ENCODE measurements at regions not wholly inside any gene's neighbourhood (a gene's known extent, or its start where the extent isn't known, plus 50 kb on each side); places are given as distances from the start of the nearest gene placed in this dataset.

GRCh38 chr7:85714043-85714578, 527.3 kb upstream of the SEMA3D start:
- TF ChIP-seq CTCF (IDR thresholded peaks at IDR 0.05): no peak
- Mint-ChIP-seq H3K27ac (ENCODE audit: unreplicated experiment) (no peak overlapping the region), H3K9me3 (ENCODE audit: low read depth) (no peaks in the 10 kb centered on the region), H3K36me3 (ENCODE audit: low read depth) (no peaks in the 10 kb centered on the region), H3K27me3 (ENCODE audit: low read depth) (no peaks in the 10 kb centered on the region), H3K4me3 (ENCODE audit: unreplicated experiment) (no peak overlapping the region), H3K4me1 (ENCODE audit: low read depth) (no peaks in the 10 kb centered on the region)
- no peak for DNase-seq (ENCODE audit: low spot score)

DNA sequence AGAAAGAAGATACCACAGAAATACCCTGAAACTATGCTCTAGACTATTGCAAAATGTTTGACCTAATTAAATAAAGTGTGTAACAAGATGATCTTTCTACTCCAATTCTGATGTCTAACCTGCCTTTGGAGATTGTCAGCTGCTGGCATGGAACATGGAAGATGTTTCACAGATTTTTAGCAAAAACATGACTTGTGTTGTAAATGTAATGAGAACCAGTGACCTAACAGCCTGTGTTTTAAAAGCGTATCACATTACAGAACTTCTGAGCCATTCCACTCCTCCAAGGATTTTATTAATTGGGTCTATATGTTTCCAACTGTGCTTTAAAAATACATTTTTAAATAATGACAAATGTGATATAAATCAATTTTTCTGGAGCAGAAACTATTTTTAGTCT, 526.3 kb upstream of the SEMA3D start:
- H3K27me3 Mint-ChIP-seq (ENCODE audit: low read depth): no peaks in the 10 kb centered on the region
- no peak overlapping the region for H3K27ac Mint-ChIP-seq (ENCODE audit: unreplicated experiment)
- H3K9me3 Mint-ChIP-seq (ENCODE audit: low read depth): no peaks in the 10 kb centered on the region
- H3K36me3 Mint-ChIP-seq (ENCODE audit: low read depth): no peaks in the 10 kb centered on the region
- no peaks in the 10 kb centered on the region for H3K4me1 Mint-ChIP-seq (ENCODE audit: low read depth)
- no peak for TF ChIP-seq CTCF (IDR thresholded peaks at IDR 0.05)
- no peak overlapping the region for H3K4me3 Mint-ChIP-seq (ENCODE audit: unreplicated experiment)
- DNase-seq (ENCODE audit: low spot score): no peak

GRCh38 chr7:85711894-85712293, 525.0 kb upstream of the SEMA3D start:
- Mint-ChIP-seq H3K9me3 (ENCODE audit: low read depth) (no peaks in the 10 kb centered on the region), H3K4me3 (ENCODE audit: unreplicated experiment) (no peak overlapping the region), H3K27me3 (ENCODE audit: low read depth) (no peaks in the 10 kb centered on the region), H3K4me1 (ENCODE audit: low read depth) (no peaks in the 10 kb centered on the region), H3K27ac (ENCODE audit: unreplicated experiment) (no peak overlapping the region), H3K36me3 (ENCODE audit: low read depth) (no peaks in the 10 kb centered on the region)
- no peak for TF ChIP-seq CTCF (IDR thresholded peaks at IDR 0.05)
- no peak for DNase-seq (ENCODE audit: low spot score)

- Mint-ChIP-seq H3K9me3 (ENCODE audit: low read depth) (peaks cover 4% of the 10 kb centered on the region), H3K27ac (ENCODE audit: unreplicated experiment) (no peak overlapping the region), H3K36me3 (ENCODE audit: low read depth) (no peaks in the 10 kb centered on the region), H3K4me1 (ENCODE audit: low read depth) (no peaks in the 10 kb centered on the region), H3K4me3 (ENCODE audit: unreplicated experiment) (no peak overlapping the region), H3K27me3 (ENCODE audit: low read depth) (no peaks in the 10 kb centered on the region)
- no peak for TF ChIP-seq CTCF (IDR thresholded peaks at IDR 0.05)
- DNase-seq (ENCODE audit: low spot score): no peak
Measured at GRCh38 chr7:85710960-85711359, 524.1 kb upstream of the SEMA3D start.

DNA sequence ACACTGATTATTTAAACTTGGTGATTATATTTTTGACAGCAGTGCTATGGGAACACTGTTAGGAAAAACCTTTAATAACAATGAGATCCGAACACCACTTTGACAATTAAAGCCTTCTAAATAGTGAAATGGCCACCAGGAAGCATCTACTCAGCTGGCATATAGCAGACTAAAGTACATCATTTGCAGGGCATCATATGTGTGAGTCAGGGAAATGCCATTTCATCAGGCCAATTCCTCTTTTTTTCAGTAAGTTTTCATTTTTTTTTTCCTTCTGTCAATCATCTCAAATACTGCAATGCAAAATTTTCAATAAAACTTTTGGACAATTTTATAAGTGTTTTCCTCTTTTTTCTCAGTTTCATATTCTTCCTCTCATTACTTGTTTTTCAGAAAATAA, 521.4 kb upstream of the SEMA3D start:
- Mint-ChIP-seq H3K27ac (ENCODE audit: unreplicated experiment) (no peak overlapping the region), H3K27me3 (ENCODE audit: low read depth) (no peaks in the 10 kb centered on the region), H3K4me3 (ENCODE audit: unreplicated experiment) (no peak overlapping the region), H3K9me3 (ENCODE audit: low read depth) (peaks cover 5% of the 10 kb centered on the region), H3K36me3 (ENCODE audit: low read depth) (no peaks in the 10 kb centered on the region), H3K4me1 (ENCODE audit: low read depth) (no peaks in the 10 kb centered on the region)
- no peak for DNase-seq (ENCODE audit: low spot score)
- TF ChIP-seq CTCF (IDR thresholded peaks at IDR 0.05): no peak
